ENCODE measurements at regions not wholly inside any gene's neighbourhood (a gene's known extent, or its start where the extent isn't known, plus 50 kb on each side); places are given as distances from the start of the nearest gene placed in this dataset.

DNA sequence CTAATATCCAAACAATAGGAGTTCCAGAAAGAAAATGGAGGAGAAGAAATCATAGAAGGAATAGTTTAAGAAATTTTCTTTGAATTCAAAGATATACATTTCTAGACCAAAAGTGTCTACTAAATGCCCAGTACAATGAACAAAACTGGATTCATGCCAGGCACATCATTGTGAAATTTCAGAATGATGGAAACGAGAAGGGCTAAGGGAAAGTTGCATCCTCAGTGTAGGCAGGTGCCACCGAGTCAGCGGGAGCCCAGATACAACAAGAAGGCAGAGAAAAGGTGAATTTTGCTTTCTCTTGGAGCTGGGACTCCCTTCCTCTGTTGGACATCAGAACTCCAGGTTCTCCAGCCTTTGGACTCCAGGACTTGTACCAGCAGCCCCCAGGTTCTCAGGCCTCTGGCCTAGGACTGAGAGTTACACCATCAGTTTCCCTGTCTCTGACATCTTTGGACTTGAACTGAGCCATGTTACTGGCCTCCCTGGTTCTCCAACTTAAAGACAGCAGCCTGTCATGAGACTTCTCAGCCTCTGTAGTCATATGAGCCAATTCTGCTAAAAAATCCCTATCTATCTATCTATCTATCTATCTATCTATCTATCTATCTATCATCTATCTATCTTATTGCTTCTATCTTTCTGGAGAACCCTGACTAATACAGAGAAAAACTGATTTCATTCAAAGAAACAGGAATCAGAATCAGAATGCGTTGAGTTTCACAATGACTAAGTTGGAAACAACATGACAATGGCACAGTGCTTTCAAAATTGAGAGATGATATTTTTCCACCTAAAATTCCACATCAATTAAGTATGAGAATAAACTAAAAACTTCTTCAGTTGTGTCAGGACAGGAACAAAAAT is 207.7 kb downstream of the FAM43A start:
- H3F3A ChIP-seq (replicated peaks; ENCODE audit: insufficient read depth), result no peaks in the 10 kb centered on the region
- H2AFZ ChIP-seq (ENCODE audit: low read depth), result no peak overlapping the region
- H3K27ac ChIP-seq (ENCODE audit: low read depth in 2 of 2, low read length in 1 of 2), result no peak overlapping the region
- TF ChIP-seq RAD21 (IDR thresholded peaks at IDR 0.05; ENCODE audit: low read length), result no peak
- TF ChIP-seq TEAD4 (IDR thresholded peaks at IDR 0.05; ENCODE audit: borderline replicate concordance, insufficient read depth), result no peak
- TF ChIP-seq FOXJ3 (CRISPR knock-in tag; IDR thresholded peaks at IDR 0.05), result no peak
- no peak for TF ChIP-seq GATA2 (CRISPR knock-in tag; IDR thresholded peaks at IDR 0.05)
- TF ChIP-seq TAF1 (IDR thresholded peaks at IDR 0.05; ENCODE audit: borderline replicate concordance, low read depth, low read length), result no peak
- H3K4me3 ChIP-seq (ENCODE audit: low read depth in 2 of 2, low read length in 1 of 2), result no peak overlapping the region
- H3K36me3 ChIP-seq (replicated peaks in 1 of 2; ENCODE audit: control insufficient read depth in 1 of 2, insufficient read depth in 2 of 2, low read length in 1 of 2), result no peaks in the 10 kb centered on the region
- H3K4me2 ChIP-seq, result no peak overlapping the region
- no peaks in the 10 kb centered on the region for H3K79me2 ChIP-seq (ENCODE audit: insufficient read depth)
- no peak overlapping the region for H3K9ac ChIP-seq
- H3K27me3 ChIP-seq (ENCODE audit: insufficient read depth), result no peaks in the 10 kb centered on the region
- peaks cover 5% of the 10 kb centered on the region; the same call in 1 of the 2 replicates for H3K9me3 ChIP-seq
- no peaks in the 10 kb centered on the region for H3K9me2 ChIP-seq
- DNase-seq, result no peak
- H4K20me1 ChIP-seq (ENCODE audit: insufficient read depth), result no peaks in the 10 kb centered on the region
- POLR2A ChIA-PET, result no interaction called here
- CTCF ChIA-PET, result no interaction called here
- WGBS (ENCODE audit: low lambda C conversion rate), result 54% methylated on average over 4 of the region's 4 CpGs
- H3K4me1 ChIP-seq (ENCODE audit: control insufficient read depth in 1 of 2, insufficient read depth in 2 of 2, low read depth in 1 of 2, low read length in 1 of 2), result peaks cover 0 to 6% of the 10 kb centered on the region in 2 experiments; a peak in 1 of 4 replicates

DNA sequence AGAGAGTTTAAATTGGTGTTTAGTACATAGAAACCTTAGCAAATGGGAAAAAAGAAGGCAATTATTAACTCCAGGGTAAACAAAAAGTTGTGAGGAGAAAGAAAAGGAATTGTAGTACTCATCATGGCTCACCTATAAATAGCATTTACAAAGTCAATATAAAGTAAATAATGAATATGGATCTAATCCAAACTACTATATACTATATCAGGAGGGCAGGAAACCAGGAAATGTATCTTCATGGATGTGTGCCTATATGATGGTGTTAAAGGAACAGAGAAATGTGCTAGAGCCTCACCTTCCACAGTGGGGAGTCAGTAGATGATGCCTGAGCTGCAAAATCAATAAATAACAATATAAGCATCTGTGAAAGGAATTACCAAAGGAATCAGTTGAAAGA is 208.9 kb downstream of the FAM43A start:
- Histone ChIP-seq H3K4me1 (ENCODE audit: control insufficient read depth in 1 of 2, insufficient read depth in 2 of 2, low read depth in 1 of 2, low read length in 1 of 2) (peaks cover 0 to 3% of the 10 kb centered on the region in 2 experiments; a peak in 1 of 4 replicates), H3K9me3 (peaks cover 5% of the 10 kb centered on the region; the same call in 1 of the 2 replicates), H3K9me2 (no peaks in the 10 kb centered on the region), H3F3A (replicated peaks; ENCODE audit: insufficient read depth) (no peaks in the 10 kb centered on the region), H3K27me3 (ENCODE audit: insufficient read depth) (no peaks in the 10 kb centered on the region), H4K20me1 (ENCODE audit: insufficient read depth) (no peaks in the 10 kb centered on the region), H3K4me3 (ENCODE audit: low read depth in 2 of 2, low read length in 1 of 2) (no peak overlapping the region), H3K4me2 (no peak overlapping the region), H3K9ac (no peak overlapping the region), H3K36me3 (replicated peaks in 1 of 2; ENCODE audit: control insufficient read depth in 1 of 2, insufficient read depth in 2 of 2, low read length in 1 of 2) (no peaks in the 10 kb centered on the region), H2AFZ (ENCODE audit: low read depth) (no peak overlapping the region), H3K79me2 (ENCODE audit: insufficient read depth) (no peaks in the 10 kb centered on the region), H3K27ac (ENCODE audit: low read depth in 2 of 2, low read length in 1 of 2) (no peak overlapping the region)
- ChIA-PET CTCF (interaction anchor here (0.7 kb wide), 1 partner anchor 300 kb away, joined by 3 read pairs; no protein-coding TSS in a partner anchor), POLR2A (no interaction called here)
- no peak for DNase-seq
- TF ChIP-seq, protein P1, sequence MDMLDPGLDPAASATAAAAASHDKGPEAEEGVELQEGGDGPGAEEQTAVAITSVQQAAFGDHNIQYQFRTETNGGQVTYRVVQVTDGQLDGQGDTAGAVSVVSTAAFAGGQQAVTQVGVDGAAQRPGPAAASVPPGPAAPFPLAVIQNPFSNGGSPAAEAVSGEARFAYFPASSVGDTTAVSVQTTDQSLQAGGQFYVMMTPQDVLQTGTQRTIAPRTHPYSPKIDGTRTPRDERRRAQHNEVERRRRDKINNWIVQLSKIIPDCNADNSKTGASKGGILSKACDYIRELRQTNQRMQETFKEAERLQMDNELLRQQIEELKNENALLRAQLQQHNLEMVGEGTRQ (IDR thresholded peaks at IDR 0.05; ENCODE audit: borderline replicate concordance, low read depth, low read length), result no peak
- TF ChIP-seq RXRA (IDR thresholded peaks at IDR 0.05; ENCODE audit: borderline replicate concordance, low read depth) (no peak), RFX5 (IDR thresholded peaks at IDR 0.05; ENCODE audit: low read length) (no peak), CHD2 (IDR thresholded peaks at IDR 0.05; ENCODE audit: low read length, partially characterized antibody) (no peak), TEAD4 (IDR thresholded peaks at IDR 0.05; ENCODE audit: borderline replicate concordance, insufficient read depth) (no peak), EZH2phosphoT487 (IDR thresholded peaks at IDR 0.05; ENCODE audit: borderline replicate concordance, low read depth) (no peak), JUND (IDR thresholded peaks at IDR 0.05) (no peak), EP300 (IDR thresholded peaks at IDR 0.05; ENCODE audit: borderline replicate concordance in 1 of 2, low read depth in 1 of 2, low read length in 1 of 2) (no peak), SMC3 (IDR thresholded peaks at IDR 0.05; ENCODE audit: low read depth, low read length) (no peak), TAF1 (IDR thresholded peaks at IDR 0.05; ENCODE audit: borderline replicate concordance, low read depth, low read length) (no peak), YY1 (IDR thresholded peaks at IDR 0.05; ENCODE audit: low read depth) (no peak)
- TF ChIP-seq, protein P2, sequence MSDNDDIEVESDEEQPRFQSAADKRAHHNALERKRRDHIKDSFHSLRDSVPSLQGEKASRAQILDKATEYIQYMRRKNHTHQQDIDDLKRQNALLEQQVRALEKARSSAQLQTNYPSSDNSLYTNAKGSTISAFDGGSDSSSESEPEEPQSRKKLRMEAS (IDR thresholded peaks at IDR 0.05; ENCODE audit: low read depth), result no peak
- TF ChIP-seq, protein P3, sequence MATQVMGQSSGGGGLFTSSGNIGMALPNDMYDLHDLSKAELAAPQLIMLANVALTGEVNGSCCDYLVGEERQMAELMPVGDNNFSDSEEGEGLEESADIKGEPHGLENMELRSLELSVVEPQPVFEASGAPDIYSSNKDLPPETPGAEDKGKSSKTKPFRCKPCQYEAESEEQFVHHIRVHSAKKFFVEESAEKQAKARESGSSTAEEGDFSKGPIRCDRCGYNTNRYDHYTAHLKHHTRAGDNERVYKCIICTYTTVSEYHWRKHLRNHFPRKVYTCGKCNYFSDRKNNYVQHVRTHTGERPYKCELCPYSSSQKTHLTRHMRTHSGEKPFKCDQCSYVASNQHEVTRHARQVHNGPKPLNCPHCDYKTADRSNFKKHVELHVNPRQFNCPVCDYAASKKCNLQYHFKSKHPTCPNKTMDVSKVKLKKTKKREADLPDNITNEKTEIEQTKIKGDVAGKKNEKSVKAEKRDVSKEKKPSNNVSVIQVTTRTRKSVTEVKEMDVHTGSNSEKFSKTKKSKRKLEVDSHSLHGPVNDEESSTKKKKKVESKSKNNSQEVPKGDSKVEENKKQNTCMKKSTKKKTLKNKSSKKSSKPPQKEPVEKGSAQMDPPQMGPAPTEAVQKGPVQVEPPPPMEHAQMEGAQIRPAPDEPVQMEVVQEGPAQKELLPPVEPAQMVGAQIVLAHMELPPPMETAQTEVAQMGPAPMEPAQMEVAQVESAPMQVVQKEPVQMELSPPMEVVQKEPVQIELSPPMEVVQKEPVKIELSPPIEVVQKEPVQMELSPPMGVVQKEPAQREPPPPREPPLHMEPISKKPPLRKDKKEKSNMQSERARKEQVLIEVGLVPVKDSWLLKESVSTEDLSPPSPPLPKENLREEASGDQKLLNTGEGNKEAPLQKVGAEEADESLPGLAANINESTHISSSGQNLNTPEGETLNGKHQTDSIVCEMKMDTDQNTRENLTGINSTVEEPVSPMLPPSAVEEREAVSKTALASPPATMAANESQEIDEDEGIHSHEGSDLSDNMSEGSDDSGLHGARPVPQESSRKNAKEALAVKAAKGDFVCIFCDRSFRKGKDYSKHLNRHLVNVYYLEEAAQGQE (IDR thresholded peaks at IDR 0.05; ENCODE audit: low read depth, low read length), result no peak
- TF ChIP-seq, protein P4, sequence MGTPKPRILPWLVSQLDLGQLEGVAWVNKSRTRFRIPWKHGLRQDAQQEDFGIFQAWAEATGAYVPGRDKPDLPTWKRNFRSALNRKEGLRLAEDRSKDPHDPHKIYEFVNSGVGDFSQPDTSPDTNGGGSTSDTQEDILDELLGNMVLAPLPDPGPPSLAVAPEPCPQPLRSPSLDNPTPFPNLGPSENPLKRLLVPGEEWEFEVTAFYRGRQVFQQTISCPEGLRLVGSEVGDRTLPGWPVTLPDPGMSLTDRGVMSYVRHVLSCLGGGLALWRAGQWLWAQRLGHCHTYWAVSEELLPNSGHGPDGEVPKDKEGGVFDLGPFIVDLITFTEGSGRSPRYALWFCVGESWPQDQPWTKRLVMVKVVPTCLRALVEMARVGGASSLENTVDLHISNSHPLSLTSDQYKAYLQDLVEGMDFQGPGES (IDR thresholded peaks at IDR 0.05; ENCODE audit: low read depth, low read length), result no peak
